Mucosa of descending colon (tissue), 3 donors: ENCODE measurements at regions not wholly inside any gene's neighbourhood (a gene's known extent, or its start where the extent isn't known, plus 50 kb on each side); places are given as distances from the start of the nearest gene placed in this dataset.
"Not testable (repeated sequence)": the region's sequence is repeated elsewhere in the genome, so short reads cannot be mapped to it uniquely, and the experiment has no call there.

Source experiments
- ATAC-seq: fragments of 200-7000 bp; cut with Tn5 transposase; one replicate; pipeline ENCODE4 v1.9.1; 2020; ENCODE audit warnings: mild to moderate bottlenecking, moderate library complexity
- DNase-seq, 3 donors: peaks; one replicate each; pipeline ENCODE4 v3.0.0-alpha.2; 2020
- H3K36me3 ChIP-seq: fragments of 200-600 bp; one replicate; pipeline ENCODE4 v1.8.0; 2021; ENCODE audit warnings: low read depth, mild to moderate bottlenecking
- H3K4me1 ChIP-seq: fragments of 200-600 bp; one replicate; pipeline ENCODE4 v1.8.0; 2021; ENCODE audit warnings: low read depth, mild to moderate bottlenecking
- H3K4me3 ChIP-seq: fragments of 200-600 bp; one replicate; pipeline ENCODE4 v1.8.0; 2021; ENCODE audit warnings: mild to moderate bottlenecking
- H3K9me3 ChIP-seq: fragments of 200-600 bp; one replicate; pipeline ENCODE4 v1.8.0; 2021; ENCODE audit warnings: mild to moderate bottlenecking
- CTCF ChIP-seq: fragments of 200-600 bp; IDR thresholded peaks from one replicate; pipeline ENCODE4 v1.8.0; 2022; ENCODE audit warnings: antibody characterized with exemption, mild to moderate bottlenecking
- intact Hi-C, 2 donors: fragments of 100-400 bp; cut with DNase I in 1 of 2; cut with micrococcal nuclease in 1 of 2; formaldehyde crosslinking; loops; one replicate each; pipeline versions ENCODE4 v1.11.0 to v1.11.1; 2022; cut with DNase I, micrococcal nuclease
- donor health status: DM: no; HTN: no; CAD: no; lungs with moderate emphysema.
- donor health status: DM: no; HTN: no; CAD: no.
- donor health status: DM: no; HTN: yes; CAD: no.

- Histone ChIP-seq H3K4me1 (peaks cover 3% of the 10 kb centered on the region), H3K9me3 (no peaks in the 10 kb centered on the region), H3K4me3 (no peak overlapping the region), H3K36me3 (no peaks in the 10 kb centered on the region)
- DNase-seq: peak in 1 of 3 donors; percentile 43
- no peak for TF ChIP-seq CTCF
- intact Hi-C loops: no loop called here
- ATAC-seq: no peak
These were observed 183.0 kb downstream of the IGLL1 start for GRCh38 chr22:23397008-23397612.

GRCh38 chr22:23396362-23397007 lies 183.6 kb downstream of the IGLL1 start:
- Histone ChIP-seq H3K36me3 (no peaks in the 10 kb centered on the region), H3K9me3 (no peaks in the 10 kb centered on the region), H3K4me1 (no peaks in the 10 kb centered on the region), H3K4me3 (no peak overlapping the region)
- no peak for TF ChIP-seq CTCF
- intact Hi-C loops: no loop called here
- ATAC-seq (no peak), DNase-seq (no peak)

- DNase-seq (no peak), ATAC-seq (no peak)
- intact Hi-C loops: no loop called here
- H3K9me3 ChIP-seq: no peaks in the 10 kb centered on the region
- H3K4me1 ChIP-seq: no peaks in the 10 kb centered on the region
- no peaks in the 10 kb centered on the region for H3K36me3 ChIP-seq
- no peak overlapping the region for H3K4me3 ChIP-seq
- no peak for TF ChIP-seq CTCF
These were observed 184.3 kb downstream of the IGLL1 start for GRCh38 chr22:23395530-23396361.

- no peaks in the 10 kb centered on the region for H3K4me1 ChIP-seq
- H3K9me3 ChIP-seq: no peaks in the 10 kb centered on the region
- H3K4me3 ChIP-seq: no peak overlapping the region
- intact Hi-C loops: no loop called here
- no peak for TF ChIP-seq CTCF
- DNase-seq (peak in 1 of 3 donors; percentile 45), ATAC-seq (no peak)
- no peaks in the 10 kb centered on the region for H3K36me3 ChIP-seq
These were observed 185.4 kb downstream of the IGLL1 start for GRCh38 chr22:23394525-23395326.

GRCh38 chr22:23393721-23394320 lies 186.3 kb downstream of the IGLL1 start:
- no peaks in the 10 kb centered on the region for H3K4me1 ChIP-seq
- peak in 1 of 3 donors; percentile 48 for DNase-seq
- H3K4me3 ChIP-seq: no peak overlapping the region
- ATAC-seq: no peak
- intact Hi-C loops: no loop called here
- no peak for TF ChIP-seq CTCF
- no peaks in the 10 kb centered on the region for H3K36me3 ChIP-seq
- no peaks in the 10 kb centered on the region for H3K9me3 ChIP-seq

- H3K4me3 ChIP-seq, intact Hi-C loops, ATAC-seq, H3K36me3 ChIP-seq, H3K9me3 ChIP-seq, DNase-seq, H3K4me1 ChIP-seq: not testable (repeated sequence)
These were observed 186.9 kb downstream of the IGLL1 start for GRCh38 chr22:23393199-23393598.
